IPS-NIHi7 (cell line): ENCODE measurements at regions not wholly inside any gene's neighbourhood (a gene's known extent, or its start where the extent isn't known, plus 50 kb on each side); places are given as distances from the start of the nearest gene placed in this dataset.
"Not testable (repeated sequence)": the region's sequence is repeated elsewhere in the genome, so short reads cannot be mapped to it uniquely, and the experiment has no call there.

Experiments used
- DNase-seq: peaks from one replicate; pipeline ENCODE4 v3.0.0; 2012; ENCODE audit warnings: mixed read lengths; ENCODE audit errors: extremely low spot score

- no peak for DNase-seq
Measured at GRCh38 chr1:67528141-67528540, 97.9 kb upstream of the SERBP1 start.

- no peak for DNase-seq
Measured at GRCh38 chr1:67530071-67530470, 99.9 kb upstream of the SERBP1 start.

GRCh38 chr1:67532452-67533216, 102.4 kb upstream of the SERBP1 start:
- DNase-seq: peak; percentile 81

GRCh38 chr1:67534627-67535065, 104.4 kb upstream of the SERBP1 start:
- DNase-seq: no peak

GRCh38 chr1:67535474-67535873, 105.3 kb upstream of the SERBP1 start:
- DNase-seq: peak; percentile 73

GRCh38 chr1:67536957-67537666, 106.9 kb upstream of the SERBP1 start:
- no peak for DNase-seq

- DNase-seq: no peak
Measured at GRCh38 chr1:67537667-67538018, 107.4 kb upstream of the SERBP1 start.

GRCh38 chr1:67540025-67540732, 110.0 kb upstream of the SERBP1 start:
- no peak for DNase-seq

GRCh38 chr1:67540733-67541125, 110.5 kb upstream of the SERBP1 start:
- DNase-seq: no peak

GRCh38 chr1:67542747-67543146, 112.5 kb upstream of the SERBP1 start:
- DNase-seq: no peak

GRCh38 chr1:67544921-67545320, 114.7 kb upstream of the SERBP1 start:
- no peak for DNase-seq

GRCh38 chr1:67545364-67545763, 115.2 kb upstream of the SERBP1 start:
- no peak for DNase-seq

- no peak for DNase-seq
Measured at GRCh38 chr1:67551375-67551774, 121.2 kb upstream of the SERBP1 start.

GRCh38 chr1:67552336-67552759, 122.1 kb upstream of the SERBP1 start:
- DNase-seq: no peak

GRCh38 chr1:67554204-67554603, 124.0 kb upstream of the SERBP1 start:
- DNase-seq: not testable (repeated sequence)

GRCh38 chr1:67555461-67556296, 125.5 kb upstream of the SERBP1 start:
- peak; percentile 41 for DNase-seq

- no peak for DNase-seq
Measured at GRCh38 chr1:67556297-67556900, 126.2 kb upstream of the SERBP1 start.

- no peak for DNase-seq
Measured at GRCh38 chr1:67557696-67558448, 127.1 kb upstream of the GADD45A start.

GRCh38 chr1:67558449-67559193, 126.4 kb upstream of the GADD45A start:
- DNase-seq: no peak

GRCh38 chr1:67559222-67559700, 125.7 kb upstream of the GADD45A start:
- peak; percentile 30 for DNase-seq
